Fibroblast of lung (primary cell): ENCODE measurements at regions not wholly inside any gene's neighbourhood (a gene's known extent, or its start where the extent isn't known, plus 50 kb on each side); places are given as distances from the start of the nearest gene placed in this dataset.

Experiments
- EZH2 ChIP-seq: IDR thresholded peaks from 2 replicates; pipeline ENCODE4 v1.5.1; 2012; ENCODE audit warnings: low read length, control low read depth, mild to moderate bottlenecking; ENCODE audit errors: missing control alignments
- TF ChIP-seq, protein P1 (sequence below), 2 donors: IDR thresholded peaks in 1 of 2; conservative IDR thresholded peaks in 1 of 2; 1 replicate in 1 of 2; 2 replicates in 1 of 2; pipeline ENCODE4 v1.5.1; 2011 to 2012; ENCODE audit warnings: low read length in 2 of 2, control low read depth in 1 of 2, inconsistent platforms in 1 of 2, low read depth in 1 of 2, mild to moderate bottlenecking in 1 of 2

DNA sequence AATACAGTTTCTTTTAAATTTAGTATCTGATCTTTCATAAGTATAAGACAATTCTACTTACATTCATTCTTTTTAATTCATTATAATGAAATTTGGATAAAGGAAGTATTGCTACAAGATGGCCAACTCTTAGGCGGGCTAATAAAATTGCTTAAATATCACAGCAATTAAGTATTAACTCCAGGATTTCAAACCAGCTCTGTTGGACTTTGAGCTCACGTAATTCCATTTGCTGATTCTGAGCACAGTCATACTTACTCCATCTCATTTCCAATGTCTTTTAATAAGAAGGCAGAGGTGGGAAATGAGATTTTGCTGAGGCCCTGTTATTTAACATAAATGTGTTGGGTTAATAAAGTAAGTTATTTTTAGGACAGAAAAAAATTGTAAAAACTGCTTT, 748.1 kb downstream of the KCNA4 start:
- TF ChIP-seq, protein P1, sequence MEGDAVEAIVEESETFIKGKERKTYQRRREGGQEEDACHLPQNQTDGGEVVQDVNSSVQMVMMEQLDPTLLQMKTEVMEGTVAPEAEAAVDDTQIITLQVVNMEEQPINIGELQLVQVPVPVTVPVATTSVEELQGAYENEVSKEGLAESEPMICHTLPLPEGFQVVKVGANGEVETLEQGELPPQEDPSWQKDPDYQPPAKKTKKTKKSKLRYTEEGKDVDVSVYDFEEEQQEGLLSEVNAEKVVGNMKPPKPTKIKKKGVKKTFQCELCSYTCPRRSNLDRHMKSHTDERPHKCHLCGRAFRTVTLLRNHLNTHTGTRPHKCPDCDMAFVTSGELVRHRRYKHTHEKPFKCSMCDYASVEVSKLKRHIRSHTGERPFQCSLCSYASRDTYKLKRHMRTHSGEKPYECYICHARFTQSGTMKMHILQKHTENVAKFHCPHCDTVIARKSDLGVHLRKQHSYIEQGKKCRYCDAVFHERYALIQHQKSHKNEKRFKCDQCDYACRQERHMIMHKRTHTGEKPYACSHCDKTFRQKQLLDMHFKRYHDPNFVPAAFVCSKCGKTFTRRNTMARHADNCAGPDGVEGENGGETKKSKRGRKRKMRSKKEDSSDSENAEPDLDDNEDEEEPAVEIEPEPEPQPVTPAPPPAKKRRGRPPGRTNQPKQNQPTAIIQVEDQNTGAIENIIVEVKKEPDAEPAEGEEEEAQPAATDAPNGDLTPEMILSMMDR (conservative IDR thresholded peaks at IDR 0.05 in 1 of 2, IDR thresholded peaks at IDR 0.05 in 1 of 2; ENCODE audit: low read depth in 1 of 2, low read length in 2 of 2): no peak
- TF ChIP-seq EZH2: no peak
